ENCODE measurements at regions not wholly inside any gene's neighbourhood (a gene's known extent, or its start where the extent isn't known, plus 50 kb on each side); places are given as distances from the start of the nearest gene placed in this dataset.

GRCh38 chr10:88023676-88024075 lies 160.3 kb downstream of the PTEN start:
- POLR2A ChIA-PET, result no interaction called here

GRCh38 chr10:88026031-88026430 lies 162.6 kb downstream of the PTEN start:
- Histone ChIP-seq H3K36me3 (ENCODE audit: control insufficient read depth in 2 of 2, insufficient read depth in 1 of 2, low read length in 2 of 2) (no peaks in the 10 kb centered on the region), H3K4me3 (ENCODE audit: low read depth, low read length) (no peak overlapping the region), H3K27ac (ENCODE audit: extremely low read depth, low read depth, low read length) (no peak overlapping the region), H3K9me3 (ENCODE audit: control insufficient read depth, insufficient read depth, low read depth, low read length) (no peaks in the 10 kb centered on the region), H3K4me1 (ENCODE audit: control insufficient read depth, insufficient read depth, low read length) (peaks cover 4% of the 10 kb centered on the region; the same call in 1 of the 2 replicates)
- ChIA-PET CTCF (interaction anchor here (0.6 kb wide), 1 partner anchor 152 kb away, joined by 3 read pairs; no protein-coding TSS in a partner anchor), POLR2A (interaction anchor here (1.2 kb wide), 1 partner anchor 14 kb away, joined by 3 read pairs; no protein-coding TSS in a partner anchor)
- TF ChIP-seq WT1 (tag by site-specific recombination; IDR thresholded peaks at IDR 0.05), result no peak
- TF ChIP-seq IKZF3 (tag by site-specific recombination; IDR thresholded peaks at IDR 0.05), result no peak

More at GRCh38 chr10:88023676-88024075, 160.3 kb downstream of the PTEN start:
- TF ChIP-seq ZNF121 (tag by site-specific recombination; IDR thresholded peaks at IDR 0.05) (no peak), IKZF3 (tag by site-specific recombination; IDR thresholded peaks at IDR 0.05) (no peak), ZNF776 (tag by site-specific recombination; IDR thresholded peaks at IDR 0.05; ENCODE audit: borderline replicate concordance) (no peak), ZNF366 (tag by site-specific recombination; conservative IDR thresholded peaks at IDR 0.05) (no peak), ZNF266 (tag by site-specific recombination; IDR thresholded peaks at IDR 0.05; ENCODE audit: low read depth) (no peak), ZNF324 (tag by site-specific recombination; IDR thresholded peaks at IDR 0.05) (no peak), ZBTB8A (tag by site-specific recombination; IDR thresholded peaks at IDR 0.05) (no peak)
- Histone ChIP-seq H3K4me3 (ENCODE audit: low read depth, low read length) (no peak overlapping the region), H3K27ac (ENCODE audit: extremely low read depth, low read depth, low read length) (no peak overlapping the region), H3K4me1 (ENCODE audit: control insufficient read depth, insufficient read depth, low read length) (peaks cover 4% of the 10 kb centered on the region; the same call in 1 of the 2 replicates), H3K36me3 (ENCODE audit: control insufficient read depth in 2 of 2, insufficient read depth in 1 of 2, low read length in 2 of 2) (no peaks in the 10 kb centered on the region), H3K9me3 (ENCODE audit: control insufficient read depth, insufficient read depth, low read depth, low read length) (no peaks in the 10 kb centered on the region)
- CTCF ChIA-PET, result no interaction called here

GRCh38 chr10:88027570-88027969 lies 164.1 kb downstream of the PTEN start:
- ChIA-PET POLR2A (no interaction called here), CTCF (no interaction called here)
- no peak overlapping the region for H3K27ac ChIP-seq (ENCODE audit: extremely low read depth, low read depth, low read length)
- H3K36me3 ChIP-seq (ENCODE audit: control insufficient read depth in 2 of 2, insufficient read depth in 1 of 2, low read length in 2 of 2), result no peaks in the 10 kb centered on the region
- H3K9me3 ChIP-seq (ENCODE audit: control insufficient read depth, insufficient read depth, low read depth, low read length), result no peaks in the 10 kb centered on the region
- no peak for TF ChIP-seq KLF1 (tag by site-specific recombination; IDR thresholded peaks at IDR 0.05)
- peak; percentile 45; the same call in 1 of the 2 replicates for TF ChIP-seq ZNF600 (tag by site-specific recombination; IDR thresholded peaks at IDR 0.05)
- 0 out of 2 replicates have a peak, but pooled peaks have one; percentile 24 for TF ChIP-seq ZNF335 (tag by site-specific recombination; conservative IDR thresholded peaks at IDR 0.05)
- no peak overlapping the region for H3K4me3 ChIP-seq (ENCODE audit: low read depth, low read length)
- H3K4me1 ChIP-seq (ENCODE audit: control insufficient read depth, insufficient read depth, low read length), result peaks cover 4% of the 10 kb centered on the region; the same call in 1 of the 2 replicates

DNA sequence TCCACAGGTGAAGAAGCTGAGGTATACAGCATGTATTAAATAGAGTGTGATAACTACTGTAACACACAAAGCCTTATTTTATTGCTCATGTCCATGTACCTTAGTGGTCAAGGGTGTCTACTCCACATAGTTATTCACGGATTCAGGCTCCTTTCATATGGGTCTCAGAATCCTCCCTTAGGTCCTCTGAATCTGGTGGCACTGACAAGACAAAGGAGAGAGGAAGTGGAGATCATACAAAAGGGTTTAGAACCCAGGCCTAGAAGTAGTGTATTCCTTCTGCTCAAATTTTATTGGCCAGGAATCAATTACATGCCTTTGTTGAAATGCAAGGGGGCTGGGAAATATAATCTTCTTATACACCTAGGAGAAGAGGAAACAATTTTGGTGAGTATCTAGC lies 164.6 kb downstream of the PTEN start:
- Histone ChIP-seq H3K4me1 (ENCODE audit: control insufficient read depth, insufficient read depth, low read length) (peaks cover 4% of the 10 kb centered on the region; the same call in 1 of the 2 replicates), H3K9me3 (ENCODE audit: control insufficient read depth, insufficient read depth, low read depth, low read length) (no peaks in the 10 kb centered on the region), H3K27ac (ENCODE audit: extremely low read depth, low read depth, low read length) (no peak overlapping the region), H3K36me3 (ENCODE audit: control insufficient read depth in 2 of 2, insufficient read depth in 1 of 2, low read length in 2 of 2) (no peaks in the 10 kb centered on the region), H3K4me3 (ENCODE audit: low read depth, low read length) (no peak overlapping the region)
- ChIA-PET POLR2A (no interaction called here), CTCF (no interaction called here)
- TF ChIP-seq ZNF830 (tag by site-specific recombination; IDR thresholded peaks at IDR 0.05; ENCODE audit: low read depth) (no peak), ZNF701 (tag by site-specific recombination; IDR thresholded peaks at IDR 0.05) (peak; percentile 92), ZNF518A (tag by site-specific recombination; conservative IDR thresholded peaks at IDR 0.05; ENCODE audit: low read depth) (no peak)
